ENCODE measurements at regions not wholly inside any gene's neighbourhood (a gene's known extent, or its start where the extent isn't known, plus 50 kb on each side); places are given as distances from the start of the nearest gene placed in this dataset.

DNA sequence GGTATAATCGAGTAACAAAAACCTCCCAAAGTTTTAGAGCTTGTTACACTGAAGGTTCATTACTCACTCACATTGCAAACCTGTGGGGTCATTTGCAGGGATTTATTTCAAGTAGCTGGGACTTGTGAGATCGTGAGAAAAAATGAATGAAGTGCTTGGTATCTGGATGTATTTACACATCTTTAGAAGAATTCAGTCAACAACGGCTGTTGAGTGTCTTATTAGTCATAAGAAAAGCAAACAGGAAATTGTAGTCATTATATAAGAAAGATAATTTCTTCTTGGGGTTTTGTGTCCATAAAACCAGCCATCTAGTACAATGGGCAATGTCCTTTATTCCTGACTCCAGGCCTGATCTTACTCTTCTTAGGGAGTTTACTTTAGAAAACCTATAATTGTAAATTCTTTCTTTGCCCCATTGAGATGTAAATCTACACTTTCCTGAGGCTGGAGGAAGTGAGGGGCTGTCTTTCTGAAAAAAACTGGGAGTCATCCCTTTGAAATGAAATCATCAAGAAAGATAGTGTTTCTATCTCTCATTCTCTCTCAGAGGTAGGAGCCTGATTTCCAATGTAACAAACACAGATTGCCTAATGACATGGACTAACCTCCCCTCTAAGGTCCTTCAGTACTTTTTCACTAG lies 202.5 kb upstream of the ASCC3 start:
- Histone ChIP-seq H3K9me3 (ENCODE audit: control extremely low read depth in 1 of 3, control insufficient read depth in 2 of 3, insufficient read depth in 1 of 3, low read length in 2 of 3) (no peaks in the 10 kb centered on the region), H2AFZ (ENCODE audit: insufficient read depth, low read depth, low read length, poor library complexity, severe bottlenecking) (no peak overlapping the region), H3K27me3 (replicated peaks in 1 of 4; ENCODE audit: control extremely low read depth in 1 of 4, control insufficient read depth in 3 of 4, insufficient read depth in 4 of 4, low read length in 3 of 4) (no peaks in the 10 kb centered on the region), H4K20me1 (ENCODE audit: control insufficient read depth, insufficient read depth, low read length, poor library complexity, severe bottlenecking) (no peaks in the 10 kb centered on the region), H3K4me2 (replicated peaks; ENCODE audit: low read depth, low read length, poor library complexity, severe bottlenecking) (no peak overlapping the region), H3K27ac (ENCODE audit: low read length in 2 of 2) (no peak overlapping the region), H3K9ac (ENCODE audit: low read length) (no peak overlapping the region), H3K4me3 (ENCODE audit: control extremely low read depth in 1 of 5, extremely low read depth in 1 of 5, insufficient read depth in 1 of 5, low read depth in 2 of 5, low read length in 4 of 5) (no peak overlapping the region), H3K36me3 (replicated peaks in 1 of 2; ENCODE audit: control extremely low read depth in 1 of 2, control insufficient read depth in 1 of 2, extremely low read depth in 1 of 2, insufficient read depth in 2 of 2, low read length in 1 of 2) (no peaks in the 10 kb centered on the region), H3K4me1 (ENCODE audit: control insufficient read depth in 2 of 2, insufficient read depth in 2 of 2, low read length in 2 of 2) (no peaks in the 10 kb centered on the region), H3K79me2 (ENCODE audit: control insufficient read depth, insufficient read depth, low read length) (no peaks in the 10 kb centered on the region)
- Mint-ChIP-seq H3K4me3 (no peak overlapping the region), H3K27ac (no peak overlapping the region), H3K27me3 (no peaks in the 10 kb centered on the region), H3K4me1 (no peaks in the 10 kb centered on the region), H3K9me3 (ENCODE audit: insufficient read depth) (peaks cover 2% of the 10 kb centered on the region)
- DNase-seq, result no peak
- TF ChIP-seq, protein P1, sequence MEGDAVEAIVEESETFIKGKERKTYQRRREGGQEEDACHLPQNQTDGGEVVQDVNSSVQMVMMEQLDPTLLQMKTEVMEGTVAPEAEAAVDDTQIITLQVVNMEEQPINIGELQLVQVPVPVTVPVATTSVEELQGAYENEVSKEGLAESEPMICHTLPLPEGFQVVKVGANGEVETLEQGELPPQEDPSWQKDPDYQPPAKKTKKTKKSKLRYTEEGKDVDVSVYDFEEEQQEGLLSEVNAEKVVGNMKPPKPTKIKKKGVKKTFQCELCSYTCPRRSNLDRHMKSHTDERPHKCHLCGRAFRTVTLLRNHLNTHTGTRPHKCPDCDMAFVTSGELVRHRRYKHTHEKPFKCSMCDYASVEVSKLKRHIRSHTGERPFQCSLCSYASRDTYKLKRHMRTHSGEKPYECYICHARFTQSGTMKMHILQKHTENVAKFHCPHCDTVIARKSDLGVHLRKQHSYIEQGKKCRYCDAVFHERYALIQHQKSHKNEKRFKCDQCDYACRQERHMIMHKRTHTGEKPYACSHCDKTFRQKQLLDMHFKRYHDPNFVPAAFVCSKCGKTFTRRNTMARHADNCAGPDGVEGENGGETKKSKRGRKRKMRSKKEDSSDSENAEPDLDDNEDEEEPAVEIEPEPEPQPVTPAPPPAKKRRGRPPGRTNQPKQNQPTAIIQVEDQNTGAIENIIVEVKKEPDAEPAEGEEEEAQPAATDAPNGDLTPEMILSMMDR (IDR thresholded peaks at IDR 0.05), result no peak
- TF ChIP-seq EZH2 (IDR thresholded peaks at IDR 0.05; ENCODE audit: borderline replicate concordance, insufficient read depth, low read depth, low read length, poor library complexity, severe bottlenecking), result no peak
- ChIA-PET POLR2A (no interaction called here), CTCF (no interaction called here)
- no CpG with 5 or more reads among the region's 3 CpGs for WGBS (ENCODE audit: insufficient coverage)
- ATAC-seq (ENCODE audit: low read depth), result no peak
- intact Hi-C loops (cut with micrococcal nuclease), result no loop called here

DNA sequence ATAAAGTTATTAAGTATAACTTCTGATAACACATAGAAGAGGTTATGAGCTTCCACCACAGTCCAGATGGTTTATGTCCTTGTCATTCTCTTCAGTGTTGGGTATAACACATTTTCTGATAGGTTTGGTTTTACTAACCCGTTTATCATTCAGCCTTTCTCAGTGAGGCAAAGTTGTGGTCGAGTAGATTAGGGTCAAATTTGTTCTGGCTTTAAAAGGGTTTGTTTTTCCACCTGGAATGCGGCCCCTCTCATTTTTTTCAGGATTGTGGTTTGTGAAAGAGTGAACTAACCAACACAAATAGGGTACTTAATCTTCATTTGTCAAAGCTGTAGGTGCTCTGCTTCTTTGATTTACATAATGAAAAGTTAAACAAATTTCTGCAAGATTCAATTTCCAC lies 204.2 kb upstream of the ASCC3 start:
- no peak for DNase-seq
- intact Hi-C loops (cut with micrococcal nuclease), result no loop called here

More for the DNA sequence above, 204.2 kb upstream of the ASCC3 start:
- no peak overlapping the region for H3K4me2 ChIP-seq (replicated peaks; ENCODE audit: low read depth, low read length, poor library complexity, severe bottlenecking)
- no peaks in the 10 kb centered on the region for H3K79me2 ChIP-seq (ENCODE audit: control insufficient read depth, insufficient read depth, low read length)
- no peak overlapping the region for H3K27ac Mint-ChIP-seq
- H3K36me3 ChIP-seq (replicated peaks in 1 of 2; ENCODE audit: control extremely low read depth in 1 of 2, control insufficient read depth in 1 of 2, extremely low read depth in 1 of 2, insufficient read depth in 2 of 2, low read length in 1 of 2), result no peaks in the 10 kb centered on the region
- no peaks in the 10 kb centered on the region for H3K27me3 Mint-ChIP-seq
- H3K9me3 ChIP-seq (ENCODE audit: control extremely low read depth in 1 of 3, control insufficient read depth in 2 of 3, insufficient read depth in 1 of 3, low read length in 2 of 3), result peaks cover 0 to 2% (median 0%) of the 10 kb centered on the region in 3 donors
- ChIA-PET CTCF (no interaction called here), POLR2A (no interaction called here)
- whole genome bisulfite sequencing (ENCODE audit: insufficient coverage), result no CpG with 5 or more reads among the region's 3 CpGs
- TF ChIP-seq, protein P1 (IDR thresholded peaks at IDR 0.05), result no peak
- TF ChIP-seq EZH2 (IDR thresholded peaks at IDR 0.05; ENCODE audit: borderline replicate concordance, insufficient read depth, low read depth, low read length, poor library complexity, severe bottlenecking), result no peak
- peaks cover 2% of the 10 kb centered on the region for H3K9me3 Mint-ChIP-seq (ENCODE audit: insufficient read depth)
- H3K4me1 Mint-ChIP-seq, result no peaks in the 10 kb centered on the region
- no peaks in the 10 kb centered on the region for H3K27me3 ChIP-seq (replicated peaks in 1 of 4; ENCODE audit: control extremely low read depth in 1 of 4, control insufficient read depth in 3 of 4, insufficient read depth in 4 of 4, low read length in 3 of 4)
- no peak overlapping the region for H2AFZ ChIP-seq (ENCODE audit: insufficient read depth, low read depth, low read length, poor library complexity, severe bottlenecking)
- H3K9ac ChIP-seq (ENCODE audit: low read length), result no peak overlapping the region
- no peaks in the 10 kb centered on the region for H4K20me1 ChIP-seq (ENCODE audit: control insufficient read depth, insufficient read depth, low read length, poor library complexity, severe bottlenecking)
- no peak overlapping the region for H3K4me3 Mint-ChIP-seq
- no peak for ATAC-seq (ENCODE audit: low read depth)
- H3K4me1 ChIP-seq (ENCODE audit: control insufficient read depth in 2 of 2, insufficient read depth in 2 of 2, low read length in 2 of 2), result no peaks in the 10 kb centered on the region
- H3K4me3 ChIP-seq (ENCODE audit: control extremely low read depth in 1 of 5, extremely low read depth in 1 of 5, insufficient read depth in 1 of 5, low read depth in 2 of 5, low read length in 4 of 5), result no peak overlapping the region
- no peak overlapping the region for H3K27ac ChIP-seq (ENCODE audit: low read length in 2 of 2)

Measured in B cell (primary cell).